MM.1S (cell line): ENCODE measurements at regions not wholly inside any gene's neighbourhood (a gene's known extent, or its start where the extent isn't known, plus 50 kb on each side); places are given as distances from the start of the nearest gene placed in this dataset.

Experiments used
- CTCF ChIP-seq: fragments of 300-600 bp; sonication (generic); IDR thresholded peaks from 2 replicates; pipeline ENCODE4 v1.5.1; 2016; ENCODE audit warnings: antibody characterized with exemption, low read length, mixed read lengths
- EZH2 ChIP-seq: fragments of 300-600 bp; sonication (generic); optimal IDR thresholded peaks from 2 replicates; pipeline ENCODE3; 2017; ENCODE audit warnings: low read depth, mild to moderate bottlenecking, antibody characterized with exemption, low read length, mixed read lengths

GRCh38 chr5:10091701-10092100, 158.0 kb downstream of the ATPSCKMT start:
- TF ChIP-seq CTCF (no peak), EZH2 (no peak)
